HCT116 (cell line): ENCODE measurements at regions not wholly inside any gene's neighbourhood (a gene's known extent, or its start where the extent isn't known, plus 50 kb on each side); places are given as distances from the start of the nearest gene placed in this dataset.

Experiments
- ATAC-seq: fragments of 200-7000 bp; cut with Tn5 transposase; 2 replicates; pipeline ENCODE4 v1.9.1; 2020; ENCODE audit warnings: mild to moderate bottlenecking, moderate library complexity
- BruUV-seq: library from RNA; stranded (reverse); fragments of 400-500 nt; replicated peaks from 2 replicates; lab custom pipeline; 2021; lab: Mats Ljungman, UMichigan
- CTCF ChIA-PET: fragments of 300-600 bp; sonication (Branson Sonifier 250); formaldehyde crosslinking; loops from one replicate; lab custom pipeline; 2021; ENCODE audit warnings: antibody characterized with exemption; lab: Charles Lee
- POLR2A ChIA-PET: fragments of 300-600, 350-600 bp; sonication (Branson Sonifier 250); formaldehyde crosslinking; loops from one replicate; lab custom pipeline; 2021; ENCODE audit warnings: antibody characterized with exemption; lab: Charles Lee
- RAD21 ChIA-PET, 2 experiments: fragments of 300-600 bp; sonication (Branson Sonifier 250); formaldehyde crosslinking; loops; one replicate each; lab custom pipeline; 2023; ENCODE audit warnings: low total read pairs in 2 of 2; ENCODE audit not compliant: uncharacterized antibody in 2 of 2, unreplicated experiment in 2 of 2, low non-redundant PET in 1 of 2; lab: Charles Lee
- DNase-seq: peaks from one replicate; pipeline ENCODE4 v3.0.0-alpha.2; 2010; ENCODE audit warnings: low read depth, low spot score
- H2AFZ ChIP-seq: fragments of 200-600 bp; shearing (Covaris generic), sonication (generic); 2 replicates; pipeline ENCODE4 v1.6.1; 2017; ENCODE audit warnings: low read depth, mixed run types, mixed read lengths, antibody characterized with exemption, low read length; ENCODE audit not compliant: poor library complexity, severe bottlenecking
- H3K27ac ChIP-seq: 2 replicates; pipeline ENCODE4 v1.5.1; 2012; ENCODE audit warnings: low read depth, low read length
- H3K27me3 ChIP-seq: fragments of 200-600 bp; sonication (generic); 2 replicates; pipeline ENCODE4 v1.6.1; 2016; ENCODE audit warnings: mixed run types, low read length, mixed read lengths; ENCODE audit not compliant: insufficient read depth
- H3K36me3 ChIP-seq, 2 experiments: fragments of 200-500 bp in 1 of 2; fragments of 200-600 bp in 1 of 2; sonication (Bioruptor generic) in 1 of 2; sonication (generic) in 1 of 2; 2 replicates each; pipeline versions ENCODE4 v1.5.1 to v1.6.1; 2014 to 2016; ENCODE audit warnings: low read length in 2 of 2, inconsistent platforms in 1 of 2, mixed read lengths in 1 of 2, mixed run types in 1 of 2; ENCODE audit not compliant: insufficient read depth in 2 of 2, control insufficient read depth in 1 of 2
- H3K4me1 ChIP-seq, 2 experiments: fragments of 200-600 bp in 1 of 2; sonication (generic) in 1 of 2; 2 replicates each; pipeline versions ENCODE4 v1.5.1 to v1.6.1; 2012 to 2017; ENCODE audit warnings: low read length in 2 of 2, inconsistent platforms in 1 of 2, mild to moderate bottlenecking in 1 of 2, mixed read lengths in 1 of 2, mixed run types in 1 of 2, moderate library complexity in 1 of 2; ENCODE audit not compliant: insufficient read depth in 2 of 2, control insufficient read depth in 1 of 2
- H3K4me2 ChIP-seq: fragments of 200-600 bp; sonication (generic); 2 replicates; pipeline ENCODE4 v1.6.1; 2017; ENCODE audit warnings: mixed run types, low read length, mixed read lengths
- H3K4me3 ChIP-seq, 2 experiments: fragments of 200-600 bp in 1 of 2; sonication (generic) in 1 of 2; replicated peaks in 1 of 2; 2 replicates each; pipeline ENCODE4 v1.5.1; 2011 to 2016; ENCODE audit warnings: low read length in 2 of 2, control low read depth in 1 of 2, low read depth in 1 of 2, mild to moderate bottlenecking in 1 of 2, mixed read lengths in 1 of 2, mixed run types in 1 of 2
- H3K79me2 ChIP-seq: fragments of 200-600 bp; sonication (generic); 2 replicates; pipeline ENCODE4 v1.6.1; 2017; ENCODE audit warnings: mild to moderate bottlenecking, mixed run types, low read length, moderate library complexity, mixed read lengths; ENCODE audit not compliant: insufficient read depth
- H3K9ac ChIP-seq: fragments of 200-600 bp; sonication (generic); 2 replicates; pipeline ENCODE4 v1.6.1; 2016; ENCODE audit warnings: low read length, mixed read lengths
- H3K9me2 ChIP-seq: fragments of 200-600 bp; sonication (generic), shearing (Covaris generic); 2 replicates; pipeline ENCODE4 v1.6.1; 2017; ENCODE audit warnings: mixed run types, mild to moderate bottlenecking, moderate library complexity; ENCODE audit not compliant: insufficient read depth
- H3K9me3 ChIP-seq, 2 experiments: fragments of 200-500 bp in 1 of 2; fragments of 200-600 bp in 1 of 2; sonication (Bioruptor generic) in 1 of 2; sonication (generic) in 1 of 2; 2 replicates each; pipeline ENCODE4 v1.6.1; 2014 to 2017; ENCODE audit warnings: low read length in 2 of 2, mixed read lengths in 2 of 2, inconsistent platforms in 1 of 2, low read depth in 1 of 2, mild to moderate bottlenecking in 1 of 2, mixed run types in 1 of 2, moderate library complexity in 1 of 2; ENCODE audit not compliant: control insufficient read depth in 1 of 2, insufficient read depth in 1 of 2
- H4K20me1 ChIP-seq: fragments of 200-600 bp; sonication (generic), shearing (Covaris generic); 2 replicates; pipeline ENCODE4 v1.6.1; 2017; ENCODE audit warnings: mixed run types, mild to moderate bottlenecking, moderate library complexity; ENCODE audit not compliant: insufficient read depth
- CBX3 ChIP-seq: IDR thresholded peaks from 2 replicates; pipeline ENCODE4 v1.6.1; 2012; ENCODE audit warnings: low read depth
- CTCF ChIP-seq, 3 experiments: fragments of 200-600 bp in 1 of 3; sonication (generic) in 1 of 3; IDR thresholded peaks in 2 of 3; conservative IDR thresholded peaks in 1 of 3; 2 replicates each; pipeline ENCODE4 v1.5.1; 2012 to 2017; ENCODE audit warnings: low read depth in 2 of 3, low read length in 2 of 3, antibody characterized with exemption in 1 of 3, borderline replicate concordance in 1 of 3, control low read depth in 1 of 3, mild to moderate bottlenecking in 1 of 3, mixed read lengths in 1 of 3, mixed run types in 1 of 3, moderate library complexity in 1 of 3; ENCODE audit not compliant: insufficient read depth in 1 of 3
- ELF1 ChIP-seq: IDR thresholded peaks from 2 replicates; pipeline ENCODE4 v1.6.1; 2012; ENCODE audit warnings: low read depth, borderline replicate concordance
- FOSL1 ChIP-seq: IDR thresholded peaks from 2 replicates; pipeline ENCODE4 v1.6.1; 2012; ENCODE audit warnings: low read depth
- JUND ChIP-seq: IDR thresholded peaks from 2 replicates; pipeline ENCODE4 v1.6.1; 2012
- POLR2AphosphoS5 ChIP-seq: IDR thresholded peaks from 2 replicates; pipeline ENCODE4 v1.6.1; 2011; ENCODE audit warnings: mild to moderate bottlenecking, low read depth, low read length, moderate library complexity
- RAD21 ChIP-seq: IDR thresholded peaks from 2 replicates; pipeline ENCODE4 v1.6.1; 2012; ENCODE audit warnings: low read depth, mild to moderate bottlenecking
- SIN3A ChIP-seq: IDR thresholded peaks from 2 replicates; pipeline ENCODE4 v1.6.1; 2012; ENCODE audit warnings: low read depth
- SP1 ChIP-seq: IDR thresholded peaks from 2 replicates; pipeline ENCODE4 v1.6.1; 2012; ENCODE audit warnings: low read depth
- SRF ChIP-seq: IDR thresholded peaks from 2 replicates; pipeline ENCODE4 v1.6.1; 2012; ENCODE audit warnings: low read depth
- TCF7L2 ChIP-seq: IDR thresholded peaks from 2 replicates; pipeline ENCODE4 v1.7.0; 2011; ENCODE audit warnings: borderline replicate concordance, inconsistent platforms; ENCODE audit not compliant: insufficient read depth, insufficient read length; ENCODE audit errors: extremely low read depth
- YY1 ChIP-seq: IDR thresholded peaks from 2 replicates; pipeline ENCODE4 v1.6.1; 2011; ENCODE audit warnings: low read length, low read depth, moderate library complexity, mild to moderate bottlenecking; ENCODE audit not compliant: insufficient replicate concordance; ENCODE audit errors: extremely low read depth
- ZFX ChIP-seq: fragments of 450-650 bp; IDR thresholded peaks from 2 replicates; pipeline ENCODE4 v1.6.1; 2017
- ZNF274 ChIP-seq: fragments of 200-500 bp; sonication (Bioruptor generic); IDR thresholded peaks from 2 replicates; pipeline ENCODE4 v1.6.1; 2014; ENCODE audit warnings: mild to moderate bottlenecking, low read depth, low read length, inconsistent platforms
- intact Hi-C: fragments of 100-400 bp; cut with micrococcal nuclease; formaldehyde crosslinking; loops from 2 replicates; pipeline ENCODE4 v1.10.0; 2022
- TF ChIP-seq, protein P1 (sequence below): IDR thresholded peaks from 2 replicates; pipeline ENCODE4 v1.6.1; 2012
- TF ChIP-seq, protein P2 (sequence below): IDR thresholded peaks from 2 replicates; pipeline ENCODE4 v1.6.1; 2012; ENCODE audit warnings: low read depth

DNA sequence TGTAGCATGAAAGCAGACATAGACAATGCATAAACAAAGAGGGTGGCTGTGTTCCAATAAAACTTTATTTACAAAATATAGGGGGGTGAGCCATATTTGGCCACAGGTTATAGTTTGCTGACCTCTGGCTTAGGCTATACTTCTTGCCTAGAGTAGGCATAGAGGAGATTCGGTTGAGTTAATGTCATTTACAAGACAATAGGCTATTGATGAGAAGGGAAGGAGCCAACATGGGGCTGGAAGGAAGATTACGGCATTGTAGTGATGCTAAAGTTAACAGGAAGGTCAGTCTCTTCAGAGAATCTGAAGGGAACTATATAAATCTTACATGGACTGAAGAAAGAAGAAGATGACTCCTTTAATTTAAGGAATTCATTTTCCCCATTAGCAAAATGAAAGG, 463.5 kb downstream of the HTR7 start:
- no peak overlapping the region for H2AFZ ChIP-seq

GRCh38 chr10:90396721-90397120, 461.1 kb downstream of the HTR7 start:
- Histone ChIP-seq H3K79me2 (no peaks in the 10 kb centered on the region), H3K27me3 (no peaks in the 10 kb centered on the region), H3K4me3 (no peak overlapping the region), H3K9me2 (no peaks in the 10 kb centered on the region), H3K4me1 (peaks cover 0 to 12% of the 10 kb centered on the region in 2 experiments; a peak in 2 of 4 replicates), H3K9ac (no peak overlapping the region), H3K36me3 (no peaks in the 10 kb centered on the region), H3K27ac (no peak overlapping the region), H4K20me1 (no peaks in the 10 kb centered on the region), H3K9me3 (no peaks in the 10 kb centered on the region), H3K4me2 (no peak overlapping the region), H2AFZ (no peak overlapping the region)
- CTCF ChIA-PET, result no interaction called here
- ATAC-seq (no peak), DNase-seq (no peak)
- no TSS peak for BruUV-seq
- intact Hi-C loops, result no loop called here
- POLR2A ChIA-PET, result no interaction called here
- RAD21 ChIA-PET, result no interaction called here
- no peak for TF ChIP-seq ELF1
- no peak for TF ChIP-seq ZNF274
- no peak for TF ChIP-seq POLR2AphosphoS5
- no peak for TF ChIP-seq SP1
- no peak for TF ChIP-seq SRF
- no peak for TF ChIP-seq CTCF (IDR thresholded peaks at IDR 0.05 in 2 of 3, conservative IDR thresholded peaks at IDR 0.05 in 1 of 3; ENCODE audit: borderline replicate concordance in 1 of 3, insufficient read depth in 1 of 3, low read depth in 2 of 3, low read length in 2 of 3)
- no peak for TF ChIP-seq FOSL1
- TF ChIP-seq TCF7L2, result no peak
- no peak for TF ChIP-seq CBX3
- TF ChIP-seq, protein P1, sequence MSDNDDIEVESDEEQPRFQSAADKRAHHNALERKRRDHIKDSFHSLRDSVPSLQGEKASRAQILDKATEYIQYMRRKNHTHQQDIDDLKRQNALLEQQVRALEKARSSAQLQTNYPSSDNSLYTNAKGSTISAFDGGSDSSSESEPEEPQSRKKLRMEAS, result no peak
- no peak for TF ChIP-seq JUND
- TF ChIP-seq ZFX, result no peak
- TF ChIP-seq, protein P2, sequence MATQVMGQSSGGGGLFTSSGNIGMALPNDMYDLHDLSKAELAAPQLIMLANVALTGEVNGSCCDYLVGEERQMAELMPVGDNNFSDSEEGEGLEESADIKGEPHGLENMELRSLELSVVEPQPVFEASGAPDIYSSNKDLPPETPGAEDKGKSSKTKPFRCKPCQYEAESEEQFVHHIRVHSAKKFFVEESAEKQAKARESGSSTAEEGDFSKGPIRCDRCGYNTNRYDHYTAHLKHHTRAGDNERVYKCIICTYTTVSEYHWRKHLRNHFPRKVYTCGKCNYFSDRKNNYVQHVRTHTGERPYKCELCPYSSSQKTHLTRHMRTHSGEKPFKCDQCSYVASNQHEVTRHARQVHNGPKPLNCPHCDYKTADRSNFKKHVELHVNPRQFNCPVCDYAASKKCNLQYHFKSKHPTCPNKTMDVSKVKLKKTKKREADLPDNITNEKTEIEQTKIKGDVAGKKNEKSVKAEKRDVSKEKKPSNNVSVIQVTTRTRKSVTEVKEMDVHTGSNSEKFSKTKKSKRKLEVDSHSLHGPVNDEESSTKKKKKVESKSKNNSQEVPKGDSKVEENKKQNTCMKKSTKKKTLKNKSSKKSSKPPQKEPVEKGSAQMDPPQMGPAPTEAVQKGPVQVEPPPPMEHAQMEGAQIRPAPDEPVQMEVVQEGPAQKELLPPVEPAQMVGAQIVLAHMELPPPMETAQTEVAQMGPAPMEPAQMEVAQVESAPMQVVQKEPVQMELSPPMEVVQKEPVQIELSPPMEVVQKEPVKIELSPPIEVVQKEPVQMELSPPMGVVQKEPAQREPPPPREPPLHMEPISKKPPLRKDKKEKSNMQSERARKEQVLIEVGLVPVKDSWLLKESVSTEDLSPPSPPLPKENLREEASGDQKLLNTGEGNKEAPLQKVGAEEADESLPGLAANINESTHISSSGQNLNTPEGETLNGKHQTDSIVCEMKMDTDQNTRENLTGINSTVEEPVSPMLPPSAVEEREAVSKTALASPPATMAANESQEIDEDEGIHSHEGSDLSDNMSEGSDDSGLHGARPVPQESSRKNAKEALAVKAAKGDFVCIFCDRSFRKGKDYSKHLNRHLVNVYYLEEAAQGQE, result no peak
- TF ChIP-seq YY1, result no peak
- TF ChIP-seq RAD21, result no peak

More for the DNA sequence above, 463.5 kb downstream of the HTR7 start:
- ChIA-PET CTCF (no interaction called here), POLR2A (no interaction called here), RAD21 (no interaction called here)
- Histone ChIP-seq H3K4me3 (no peak overlapping the region), H3K36me3 (no peaks in the 10 kb centered on the region), H4K20me1 (no peaks in the 10 kb centered on the region), H3K79me2 (no peaks in the 10 kb centered on the region), H3K4me2 (no peak overlapping the region), H3K9me2 (no peaks in the 10 kb centered on the region), H3K9me3 (no peaks in the 10 kb centered on the region), H3K27me3 (no peaks in the 10 kb centered on the region), H3K27ac (no peak overlapping the region), H3K4me1 (peaks cover 0 to 12% of the 10 kb centered on the region in 2 experiments; a peak in 2 of 4 replicates), H3K9ac (no peak overlapping the region)
- BruUV-seq, result no TSS peak
- intact Hi-C loops, result no loop called here
- ATAC-seq, result no peak
- DNase-seq, result no peak
- TF ChIP-seq SIN3A, result no peak
- TF ChIP-seq CBX3, result no peak
